GM12872 (cell line): ENCODE measurements at regions not wholly inside any gene's neighbourhood (a gene's known extent, or its start where the extent isn't known, plus 50 kb on each side); places are given as distances from the start of the nearest gene placed in this dataset.

Source experiments
- CTCF ChIP-seq: IDR thresholded peaks from 3 replicates; pipeline ENCODE4 v1.5.1; 2011; ENCODE audit warnings: low read depth, mild to moderate bottlenecking, low read length, moderate library complexity; ENCODE audit not compliant: insufficient read depth

- no peak for TF ChIP-seq CTCF
These were observed 714.0 kb downstream of the MAFB start for GRCh38 chr20:39974966-39975501.

GRCh38 chr20:39968495-39968894 lies 720.5 kb downstream of the MAFB start:
- TF ChIP-seq CTCF, result no peak

- TF ChIP-seq CTCF, result no peak
These were observed 721.2 kb downstream of the MAFB start for GRCh38 chr20:39967806-39968205.

GRCh38 chr20:39961637-39962244 lies 727.3 kb downstream of the MAFB start:
- no peak for TF ChIP-seq CTCF

- no peak for TF ChIP-seq CTCF
These were observed 728.3 kb downstream of the MAFB start for GRCh38 chr20:39960522-39961428.

- TF ChIP-seq CTCF, result no peak
These were observed 734.4 kb downstream of the MAFB start for GRCh38 chr20:39954621-39955020.

- TF ChIP-seq CTCF, result no peak
These were observed 742.1 kb downstream of the MAFB start for GRCh38 chr20:39946931-39947330.
